DMS153 treated with DMSO at 0.1 percent for 48 hours (cell line): ENCODE measurements at regions not wholly inside any gene's neighbourhood (a gene's known extent, or its start where the extent isn't known, plus 50 kb on each side); places are given as distances from the start of the nearest gene placed in this dataset.

Source experiments
- DNase-seq: peaks from one replicate; lab custom pipeline; 2025; ENCODE audit not compliant: unreplicated experiment; lab: John Stamatoyannopoulos, UW

- DNase-seq, result no peak
Observed at GRCh38 chr12:113688313-113688712, 216.6 kb upstream of the LHX5 start.

- DNase-seq, result no peak
Observed at GRCh38 chr12:113684908-113685782, 213.5 kb upstream of the LHX5 start.

GRCh38 chr12:113684053-113684907, 212.6 kb upstream of the LHX5 start:
- DNase-seq, result no peak

- DNase-seq, result no peak
Observed at GRCh38 chr12:113683574-113683973, 211.9 kb upstream of the LHX5 start.

- DNase-seq, result no peak
Observed at GRCh38 chr12:113680868-113681267, 209.2 kb upstream of the LHX5 start.

- no peak for DNase-seq
Observed at GRCh38 chr12:113678223-113679119, 206.8 kb upstream of the LHX5 start.

- no peak for DNase-seq
Observed at GRCh38 chr12:113676547-113676946, 204.9 kb upstream of the LHX5 start.

GRCh38 chr12:113676117-113676516, 204.4 kb upstream of the LHX5 start:
- no peak for DNase-seq

- DNase-seq, result no peak
Observed at GRCh38 chr12:113674996-113675395, 203.3 kb upstream of the LHX5 start.

- no peak for DNase-seq
Observed at GRCh38 chr12:113674302-113674701, 202.6 kb upstream of the LHX5 start.

- no peak for DNase-seq
Observed at GRCh38 chr12:113673458-113674238, 202.0 kb upstream of the LHX5 start.

GRCh38 chr12:113670742-113671141, 199.1 kb upstream of the LHX5 start:
- DNase-seq, result no peak

GRCh38 chr12:113667676-113668356, 196.1 kb upstream of the LHX5 start:
- DNase-seq, result no peak

GRCh38 chr12:113667095-113667494, 195.4 kb upstream of the LHX5 start:
- no peak for DNase-seq

GRCh38 chr12:113666223-113666622, 194.6 kb upstream of the LHX5 start:
- DNase-seq, result no peak

- DNase-seq, result no peak
Observed at GRCh38 chr12:113665457-113665856, 193.8 kb upstream of the LHX5 start.

- no peak for DNase-seq
Observed at GRCh38 chr12:113664224-113664681, 192.6 kb upstream of the LHX5 start.

- DNase-seq, result no peak
Observed at GRCh38 chr12:113663396-113663795, 191.7 kb upstream of the LHX5 start.

- DNase-seq, result no peak
Observed at GRCh38 chr12:113660936-113661335, 189.3 kb upstream of the LHX5 start.

GRCh38 chr12:113659416-113659815, 187.7 kb upstream of the LHX5 start:
- DNase-seq, result no peak
